ENCODE measurements at regions not wholly inside any gene's neighbourhood (a gene's known extent, or its start where the extent isn't known, plus 50 kb on each side); places are given as distances from the start of the nearest gene placed in this dataset.

GRCh38 chr5:114648940-114649339 lies 287.1 kb downstream of the KCNN2 start:
- no peak for DNase-seq

- no peak for DNase-seq
Measured at GRCh38 chr5:114644576-114644975, 282.7 kb downstream of the KCNN2 start.

- DNase-seq, result no peak
Measured at GRCh38 chr5:114636271-114636670, 274.4 kb downstream of the KCNN2 start.

- no peak for DNase-seq
Measured at GRCh38 chr5:114634967-114635901, 273.4 kb downstream of the KCNN2 start.

GRCh38 chr5:114634517-114634916 lies 272.6 kb downstream of the KCNN2 start:
- no peak for DNase-seq

GRCh38 chr5:114612406-114612805 lies 250.5 kb downstream of the KCNN2 start:
- DNase-seq, result no peak

GRCh38 chr5:114581136-114581535 lies 219.3 kb downstream of the KCNN2 start:
- no peak for DNase-seq

- no peak for DNase-seq
Measured at GRCh38 chr5:114565871-114566270, 204.0 kb downstream of the KCNN2 start.

- no peak for DNase-seq
Measured at GRCh38 chr5:114565139-114565538, 203.3 kb downstream of the KCNN2 start.

GRCh38 chr5:114561415-114561814 lies 199.5 kb downstream of the KCNN2 start:
- DNase-seq, result no peak
